ENCODE measurements at regions not wholly inside any gene's neighbourhood (a gene's known extent, or its start where the extent isn't known, plus 50 kb on each side); places are given as distances from the start of the nearest gene placed in this dataset.

DNA sequence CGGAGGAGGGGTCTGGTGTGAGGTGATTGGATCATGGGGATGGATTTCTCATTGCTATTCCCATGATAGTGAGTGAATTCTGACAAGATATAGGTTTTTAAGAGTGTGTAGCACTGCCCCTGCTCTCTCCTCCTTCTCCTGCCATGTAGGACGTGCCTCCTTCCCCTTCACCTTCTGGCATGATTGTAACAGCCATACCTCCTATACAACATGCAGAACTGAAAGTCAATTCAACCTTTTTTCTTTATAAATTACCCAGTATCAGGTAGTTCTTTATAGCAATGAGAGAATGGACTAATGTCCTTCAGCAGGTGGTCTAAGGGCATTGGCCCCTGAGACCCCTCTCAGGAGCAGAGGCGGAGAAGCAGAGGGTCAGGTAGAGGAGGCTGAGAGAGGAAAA lies 168.7 kb upstream of the ETV3 start:
- TF ChIP-seq, protein P1, sequence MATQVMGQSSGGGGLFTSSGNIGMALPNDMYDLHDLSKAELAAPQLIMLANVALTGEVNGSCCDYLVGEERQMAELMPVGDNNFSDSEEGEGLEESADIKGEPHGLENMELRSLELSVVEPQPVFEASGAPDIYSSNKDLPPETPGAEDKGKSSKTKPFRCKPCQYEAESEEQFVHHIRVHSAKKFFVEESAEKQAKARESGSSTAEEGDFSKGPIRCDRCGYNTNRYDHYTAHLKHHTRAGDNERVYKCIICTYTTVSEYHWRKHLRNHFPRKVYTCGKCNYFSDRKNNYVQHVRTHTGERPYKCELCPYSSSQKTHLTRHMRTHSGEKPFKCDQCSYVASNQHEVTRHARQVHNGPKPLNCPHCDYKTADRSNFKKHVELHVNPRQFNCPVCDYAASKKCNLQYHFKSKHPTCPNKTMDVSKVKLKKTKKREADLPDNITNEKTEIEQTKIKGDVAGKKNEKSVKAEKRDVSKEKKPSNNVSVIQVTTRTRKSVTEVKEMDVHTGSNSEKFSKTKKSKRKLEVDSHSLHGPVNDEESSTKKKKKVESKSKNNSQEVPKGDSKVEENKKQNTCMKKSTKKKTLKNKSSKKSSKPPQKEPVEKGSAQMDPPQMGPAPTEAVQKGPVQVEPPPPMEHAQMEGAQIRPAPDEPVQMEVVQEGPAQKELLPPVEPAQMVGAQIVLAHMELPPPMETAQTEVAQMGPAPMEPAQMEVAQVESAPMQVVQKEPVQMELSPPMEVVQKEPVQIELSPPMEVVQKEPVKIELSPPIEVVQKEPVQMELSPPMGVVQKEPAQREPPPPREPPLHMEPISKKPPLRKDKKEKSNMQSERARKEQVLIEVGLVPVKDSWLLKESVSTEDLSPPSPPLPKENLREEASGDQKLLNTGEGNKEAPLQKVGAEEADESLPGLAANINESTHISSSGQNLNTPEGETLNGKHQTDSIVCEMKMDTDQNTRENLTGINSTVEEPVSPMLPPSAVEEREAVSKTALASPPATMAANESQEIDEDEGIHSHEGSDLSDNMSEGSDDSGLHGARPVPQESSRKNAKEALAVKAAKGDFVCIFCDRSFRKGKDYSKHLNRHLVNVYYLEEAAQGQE (IDR thresholded peaks at IDR 0.05; ENCODE audit: insufficient read depth in 1 of 2, low read depth in 2 of 2, low read length in 1 of 2), result no peak
- TF ChIP-seq, protein P2, sequence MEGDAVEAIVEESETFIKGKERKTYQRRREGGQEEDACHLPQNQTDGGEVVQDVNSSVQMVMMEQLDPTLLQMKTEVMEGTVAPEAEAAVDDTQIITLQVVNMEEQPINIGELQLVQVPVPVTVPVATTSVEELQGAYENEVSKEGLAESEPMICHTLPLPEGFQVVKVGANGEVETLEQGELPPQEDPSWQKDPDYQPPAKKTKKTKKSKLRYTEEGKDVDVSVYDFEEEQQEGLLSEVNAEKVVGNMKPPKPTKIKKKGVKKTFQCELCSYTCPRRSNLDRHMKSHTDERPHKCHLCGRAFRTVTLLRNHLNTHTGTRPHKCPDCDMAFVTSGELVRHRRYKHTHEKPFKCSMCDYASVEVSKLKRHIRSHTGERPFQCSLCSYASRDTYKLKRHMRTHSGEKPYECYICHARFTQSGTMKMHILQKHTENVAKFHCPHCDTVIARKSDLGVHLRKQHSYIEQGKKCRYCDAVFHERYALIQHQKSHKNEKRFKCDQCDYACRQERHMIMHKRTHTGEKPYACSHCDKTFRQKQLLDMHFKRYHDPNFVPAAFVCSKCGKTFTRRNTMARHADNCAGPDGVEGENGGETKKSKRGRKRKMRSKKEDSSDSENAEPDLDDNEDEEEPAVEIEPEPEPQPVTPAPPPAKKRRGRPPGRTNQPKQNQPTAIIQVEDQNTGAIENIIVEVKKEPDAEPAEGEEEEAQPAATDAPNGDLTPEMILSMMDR (IDR thresholded peaks at IDR 0.05), result no peak
- TF ChIP-seq TCF7L2 (IDR thresholded peaks at IDR 0.05; ENCODE audit: low read depth, low read length) (no peak), POLR2AphosphoS5 (IDR thresholded peaks at IDR 0.05; ENCODE audit: low read depth, low read length) (no peak), SIN3A (IDR thresholded peaks at IDR 0.05; ENCODE audit: borderline replicate concordance, insufficient read depth, low read depth, low read length) (no peak)
